H9 (cell line): ENCODE measurements at regions not wholly inside any gene's neighbourhood (a gene's known extent, or its start where the extent isn't known, plus 50 kb on each side); places are given as distances from the start of the nearest gene placed in this dataset.

ENCODE experiments used
- DNase-seq: peaks from one replicate; pipeline ENCODE4 v3.0.0-alpha.2; 2017
- H2AFZ ChIP-seq: one replicate; pipeline ENCODE4 v1.6.1; 2013; ENCODE audit warnings: mild to moderate bottlenecking, low read length, control low read depth, moderate library complexity
- H2AK5ac ChIP-seq: 2 replicates; pipeline ENCODE4 v1.6.1; 2013; ENCODE audit warnings: low read length, control low read depth, mixed read lengths; ENCODE audit not compliant: insufficient read length
- H2BK120ac ChIP-seq: one replicate; pipeline ENCODE4 v1.6.1; 2013; ENCODE audit warnings: low read depth, mild to moderate bottlenecking, low read length, control low read depth, inconsistent platforms; ENCODE audit not compliant: poor library complexity, severe bottlenecking
- H2BK12ac ChIP-seq: 2 replicates; pipeline ENCODE4 v1.6.1; 2013; ENCODE audit warnings: low read length, control low read depth, mixed read lengths, low read depth; ENCODE audit not compliant: insufficient read length
- H2BK15ac ChIP-seq: 2 replicates; pipeline ENCODE4 v1.6.1; 2013; ENCODE audit warnings: low read depth, low read length, control low read depth
- H2BK20ac ChIP-seq: one replicate; pipeline ENCODE4 v1.6.1; 2013; ENCODE audit warnings: low read depth, mild to moderate bottlenecking, low read length, control low read depth, inconsistent platforms; ENCODE audit not compliant: poor library complexity, severe bottlenecking
- H2BK5ac ChIP-seq: 2 replicates; pipeline ENCODE4 v1.6.1; 2013; ENCODE audit warnings: low read length, control low read depth, mixed read lengths; ENCODE audit not compliant: insufficient read length
- H3K14ac ChIP-seq: 2 replicates; pipeline ENCODE4 v1.6.1; 2013; ENCODE audit warnings: low read length, control low read depth; ENCODE audit not compliant: insufficient read depth
- H3K18ac ChIP-seq: 2 replicates; pipeline ENCODE4 v1.6.1; 2013; ENCODE audit warnings: low read depth, mild to moderate bottlenecking, mixed read lengths, low read length, control low read depth; ENCODE audit not compliant: insufficient read length
- H3K23ac ChIP-seq: 2 replicates; pipeline ENCODE4 v1.6.1; 2013; ENCODE audit warnings: low read length, control low read depth, mixed read lengths, low read depth; ENCODE audit not compliant: insufficient read length
- H3K23me2 ChIP-seq: 2 replicates; pipeline ENCODE4 v1.6.1; 2013; ENCODE audit warnings: low read depth, mild to moderate bottlenecking, mixed read lengths, low read length, control low read depth; ENCODE audit not compliant: insufficient read length, poor library complexity, severe bottlenecking
- H3K27ac ChIP-seq: 2 replicates; pipeline ENCODE4 v1.5.1; 2013; ENCODE audit warnings: low read length, control low read depth, mixed read lengths, low read depth; ENCODE audit not compliant: insufficient read length
- H3K27me3 ChIP-seq: 2 replicates; pipeline ENCODE4 v1.6.1; 2013; ENCODE audit warnings: low read length, control low read depth, inconsistent platforms; ENCODE audit not compliant: insufficient read depth
- H3K4ac ChIP-seq: 2 replicates; pipeline ENCODE4 v1.6.1; 2013; ENCODE audit warnings: low read depth, mild to moderate bottlenecking, control low read depth, inconsistent platforms, low read length, moderate library complexity
- H3K4me1 ChIP-seq: 2 replicates; pipeline ENCODE4 v1.6.1; 2013; ENCODE audit warnings: low read length, control low read depth, inconsistent platforms; ENCODE audit not compliant: insufficient read depth
- H3K4me2 ChIP-seq: 2 replicates; pipeline ENCODE4 v1.6.1; 2013; ENCODE audit warnings: low read length, control low read depth, mixed read lengths; ENCODE audit not compliant: insufficient read length, insufficient read depth
- H3K56ac ChIP-seq: 2 replicates; pipeline ENCODE4 v1.6.1; 2013; ENCODE audit warnings: low read depth, mild to moderate bottlenecking, mixed read lengths, low read length, control low read depth; ENCODE audit not compliant: insufficient read length
- H3K79me1 ChIP-seq: 2 replicates; pipeline ENCODE4 v1.6.1; 2013; ENCODE audit warnings: low read depth, mild to moderate bottlenecking, moderate library complexity, low read length, control low read depth, inconsistent platforms; ENCODE audit not compliant: insufficient read depth, poor library complexity, severe bottlenecking
- H3K79me2 ChIP-seq: 2 replicates; pipeline ENCODE4 v1.6.1; 2013; ENCODE audit warnings: low read length, control low read depth, inconsistent platforms; ENCODE audit not compliant: insufficient read depth
- H3K9ac ChIP-seq: 2 replicates; pipeline ENCODE4 v1.6.1; 2013; ENCODE audit warnings: low read length, control low read depth, mixed read lengths; ENCODE audit not compliant: insufficient read length; ENCODE audit errors: extremely low read depth
- H3K9me3 ChIP-seq: one replicate; pipeline ENCODE4 v1.6.1; 2013; ENCODE audit warnings: low read depth, low read length, inconsistent platforms; ENCODE audit not compliant: control insufficient read depth
- H3T11ph ChIP-seq: one replicate; pipeline ENCODE4 v1.6.1; 2013; ENCODE audit warnings: mild to moderate bottlenecking, low read length, control low read depth, inconsistent platforms
- H4K20me1 ChIP-seq: one replicate; pipeline ENCODE4 v1.6.1; 2013; ENCODE audit not compliant: control insufficient read depth, insufficient read length, insufficient read depth
- H4K5ac ChIP-seq: 2 replicates; pipeline ENCODE4 v1.6.1; 2013; ENCODE audit warnings: low read depth, mild to moderate bottlenecking, mixed read lengths, low read length, control low read depth; ENCODE audit not compliant: insufficient read length
- H4K8ac ChIP-seq: replicated peaks from 2 replicates; pipeline ENCODE4 v1.6.1; 2013; ENCODE audit warnings: low read length, control low read depth, mixed read lengths, low read depth; ENCODE audit not compliant: insufficient read length
- H4K91ac ChIP-seq: 2 replicates; pipeline ENCODE4 v1.6.1; 2013; ENCODE audit warnings: low read depth, mild to moderate bottlenecking, moderate library complexity, mixed read lengths, low read length, control low read depth; ENCODE audit not compliant: insufficient read length
- H3K27ac Mint-ChIP-seq, 3 experiments: 2 replicates in 2 of 3; 3 replicates in 1 of 3; pipeline ENCODE4 v1.8.0; 2020 to 2021; ENCODE audit warnings: mixed read lengths in 3 of 3, mild to moderate bottlenecking in 1 of 3, moderate library complexity in 1 of 3
- H3K27me3 Mint-ChIP-seq: 2 replicates; pipeline ENCODE4 v1.8.0; 2021; ENCODE audit warnings: low read depth, mild to moderate bottlenecking, moderate library complexity, mixed read lengths
- H3K36me3 Mint-ChIP-seq, 3 experiments: 2 replicates in 2 of 3; 3 replicates in 1 of 3; pipeline ENCODE4 v1.8.0; 2020 to 2021; ENCODE audit warnings: low read depth in 3 of 3, mixed read lengths in 3 of 3; ENCODE audit not compliant: insufficient read depth in 1 of 3
- H3K4me1 Mint-ChIP-seq, 2 experiments: 2 replicates each; pipeline ENCODE4 v1.8.0; 2020; ENCODE audit warnings: mixed read lengths in 2 of 2
- H3K4me3 Mint-ChIP-seq, 2 experiments: 2 replicates in 1 of 2; 3 replicates in 1 of 2; pipeline ENCODE4 v1.8.0; 2020 to 2021; ENCODE audit warnings: mild to moderate bottlenecking in 2 of 2, mixed read lengths in 2 of 2, moderate library complexity in 1 of 2
- H3K9me3 Mint-ChIP-seq, 2 experiments: 2 replicates in 1 of 2; 3 replicates in 1 of 2; pipeline ENCODE4 v1.8.0; 2020; ENCODE audit warnings: mild to moderate bottlenecking in 2 of 2, mixed read lengths in 2 of 2, moderate library complexity in 1 of 2
- CTCF ChIP-seq: fragments of 200-600 bp; sonication (generic); conservative IDR thresholded peaks from 3 replicates; pipeline ENCODE4 v1.8.0; 2021; ENCODE audit warnings: antibody characterized with exemption, mild to moderate bottlenecking
- WGBS: extraction: QIAGEN DNeasy Blood & Tissue Kit; methylation state at CpG from one replicate; pipeline ENCODE4 v1.1.7; 2013; ENCODE audit warnings: missing lambda C conversion rate, low lambda C conversion rate, mixed read lengths; ENCODE audit not compliant: insufficient read length; ENCODE audit errors: extremely low coverage; 5-methylcytosine and 5-hydroxymethylcytosine counted together

- no peak for TF ChIP-seq CTCF
- H3K27me3 Mint-ChIP-seq = no peaks in the 10 kb centered on the region
- H3K14ac ChIP-seq = no peak overlapping the region
- no peaks in the 10 kb centered on the region for H3K9me3 ChIP-seq
- no peak overlapping the region for H3K4me3 Mint-ChIP-seq
- H3K4me2 ChIP-seq = no peak overlapping the region
- no peak overlapping the region for H4K91ac ChIP-seq
- no peak overlapping the region for H3T11ph ChIP-seq
- no peak overlapping the region for H2BK15ac ChIP-seq
- DNase-seq = peak; percentile 64
- no peak overlapping the region for H3K56ac ChIP-seq
- no peak overlapping the region for H3K23ac ChIP-seq
- H2BK120ac ChIP-seq = no peak overlapping the region
- peaks cover 0 to 8% of the 10 kb centered on the region in 2 experiments; a peak in 2 of 4 replicates for H3K4me1 Mint-ChIP-seq
- no peak overlapping the region for H4K8ac ChIP-seq
- H3K27ac Mint-ChIP-seq = no peak overlapping the region
- no peak overlapping the region for H3K27ac ChIP-seq
- H2BK12ac ChIP-seq = no peak overlapping the region
- H3K4ac ChIP-seq = no peak overlapping the region
- no peak overlapping the region for H3K9ac ChIP-seq
- peaks cover 4% of the 10 kb centered on the region; the same call in 1 of the 2 replicates for H3K4me1 ChIP-seq
- no CpG with 5 or more reads among the region's 7 CpGs for WGBS
- H3K79me2 ChIP-seq = no peaks in the 10 kb centered on the region
- H2AK5ac ChIP-seq = no peak overlapping the region
- peaks cover 0 to 70% of the 10 kb centered on the region in 2 experiments; a peak in 2 of 5 replicates for H3K9me3 Mint-ChIP-seq
- H3K18ac ChIP-seq = no peak overlapping the region
- no peaks in the 10 kb centered on the region for H4K20me1 ChIP-seq
- no peak overlapping the region for H2BK5ac ChIP-seq
- H2BK20ac ChIP-seq = no peak overlapping the region
- no peaks in the 10 kb centered on the region for H3K23me2 ChIP-seq
- H3K27me3 ChIP-seq = no peaks in the 10 kb centered on the region; the same call in 1 of the 2 replicates
- no peaks in the 10 kb centered on the region for H3K79me1 ChIP-seq
- no peak overlapping the region for H4K5ac ChIP-seq
- H2AFZ ChIP-seq = no peak overlapping the region
- peaks cover 0 to 19% (median 0%) of the 10 kb centered on the region in 3 experiments; a peak in 2 of 7 replicates for H3K36me3 Mint-ChIP-seq
Observed at GRCh38 chr1:50268049-50268448, 155.2 kb downstream of the DMRTA2 start.
